GM18858 (cell line): ENCODE measurements at regions not wholly inside any gene's neighbourhood (a gene's known extent, or its start where the extent isn't known, plus 50 kb on each side); places are given as distances from the start of the nearest gene placed in this dataset.

Experiments
- ATAC-seq: cut with Tn5 transposase; IDR thresholded peaks from one replicate; pipeline ENCODE4 v1.9.1; 2021; ENCODE audit not compliant: unreplicated experiment

GRCh38 chr20:24738058-24738775 lies 210.9 kb upstream of the CST7 start:
- no peak for ATAC-seq

DNA sequence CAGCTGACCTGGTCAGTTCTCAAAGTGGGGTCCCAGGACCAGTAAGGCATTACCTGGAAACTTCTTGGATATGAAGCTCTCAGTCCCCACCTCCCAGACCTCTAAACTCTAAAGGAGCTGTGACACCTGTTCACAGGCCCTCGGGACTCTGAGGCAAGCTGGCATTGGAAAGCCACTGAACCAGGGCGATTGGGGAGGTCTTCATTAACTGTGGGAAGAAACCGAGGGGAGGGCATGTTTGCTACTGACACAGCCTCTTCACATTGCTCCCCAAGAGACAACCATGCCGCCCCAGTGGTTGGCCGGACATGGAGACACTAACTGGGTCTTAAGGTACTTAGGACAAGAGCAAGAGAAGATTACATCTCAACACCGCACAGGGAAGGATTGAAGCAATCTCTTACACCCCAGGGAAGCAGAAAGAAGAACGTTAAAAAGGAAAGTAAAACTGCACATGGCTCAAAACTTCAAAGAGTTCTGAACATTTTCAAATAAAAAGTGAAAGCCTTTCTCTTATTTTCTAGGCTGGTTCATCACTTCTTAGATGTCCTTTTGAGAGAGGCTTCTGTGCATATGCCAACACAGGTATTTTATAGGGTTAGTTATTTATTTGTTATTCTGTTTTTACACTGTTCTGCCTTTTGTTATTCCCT lies 210.0 kb upstream of the CST7 start:
- ATAC-seq, result peak; percentile 60

- ATAC-seq, result no peak
Observed at GRCh38 chr20:24739746-24740145, 209.3 kb upstream of the CST7 start.

GRCh38 chr20:24741493-24742072 lies 207.5 kb upstream of the CST7 start:
- no peak for ATAC-seq

DNA sequence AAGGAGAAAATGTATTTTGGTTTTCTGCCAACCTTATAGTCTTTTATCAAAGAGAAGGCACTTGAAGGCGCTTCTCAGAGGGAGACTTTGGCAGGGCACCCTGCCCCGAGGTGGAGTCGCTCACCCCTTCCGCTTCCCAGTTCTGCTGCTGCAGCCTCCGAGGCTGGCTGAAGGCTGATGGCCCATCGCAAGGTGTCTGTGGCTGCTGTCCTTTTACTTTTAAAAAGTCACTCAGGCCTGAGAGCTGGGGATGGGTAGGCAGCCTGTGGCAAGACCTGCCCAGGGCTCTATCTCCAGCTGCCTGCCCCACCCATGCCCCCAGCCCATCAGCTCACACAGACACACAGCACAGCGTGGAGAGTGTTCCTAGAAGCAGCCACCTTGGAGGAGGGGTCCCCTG lies 206.6 kb upstream of the CST7 start:
- ATAC-seq, result no peak

DNA sequence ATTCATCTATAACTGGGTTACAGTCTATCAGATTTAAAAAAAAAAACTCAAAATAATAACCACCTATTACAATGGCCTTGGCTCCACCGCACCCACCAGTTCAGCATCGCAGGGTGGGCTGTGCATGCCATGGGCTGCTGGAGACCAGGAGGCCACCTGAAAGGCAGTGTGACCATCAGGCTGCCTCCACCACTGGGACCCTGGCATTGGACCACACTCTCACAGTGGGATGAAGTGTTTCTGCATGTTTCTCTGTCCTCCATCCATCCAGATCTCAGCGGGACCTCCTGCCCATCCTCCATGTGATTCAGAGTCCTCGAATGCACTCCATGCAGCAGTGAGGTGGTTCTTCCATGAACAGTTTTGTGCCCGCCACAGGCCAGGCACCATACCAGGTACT lies 206.1 kb upstream of the CST7 start:
- no peak for ATAC-seq

DNA sequence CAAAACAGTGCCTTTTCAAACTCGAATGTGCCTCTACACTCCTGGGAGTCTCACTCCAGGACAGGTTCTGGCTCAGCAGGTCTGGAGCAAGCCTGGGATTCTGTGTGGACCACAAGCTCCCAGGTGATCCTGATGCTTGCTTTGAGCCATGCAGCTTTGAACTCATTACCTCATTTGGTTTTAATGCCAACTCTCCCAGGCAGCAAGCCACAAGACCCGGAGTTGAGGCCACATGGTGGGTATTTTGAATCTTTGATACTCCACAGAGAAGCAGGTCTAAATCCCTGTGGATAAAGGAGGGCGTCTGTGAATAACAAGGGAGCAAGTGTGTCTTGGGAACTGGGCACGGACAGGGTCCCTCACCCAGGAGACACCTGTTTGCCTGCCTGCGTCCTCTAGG lies 205.4 kb upstream of the CST7 start:
- no peak for ATAC-seq

DNA sequence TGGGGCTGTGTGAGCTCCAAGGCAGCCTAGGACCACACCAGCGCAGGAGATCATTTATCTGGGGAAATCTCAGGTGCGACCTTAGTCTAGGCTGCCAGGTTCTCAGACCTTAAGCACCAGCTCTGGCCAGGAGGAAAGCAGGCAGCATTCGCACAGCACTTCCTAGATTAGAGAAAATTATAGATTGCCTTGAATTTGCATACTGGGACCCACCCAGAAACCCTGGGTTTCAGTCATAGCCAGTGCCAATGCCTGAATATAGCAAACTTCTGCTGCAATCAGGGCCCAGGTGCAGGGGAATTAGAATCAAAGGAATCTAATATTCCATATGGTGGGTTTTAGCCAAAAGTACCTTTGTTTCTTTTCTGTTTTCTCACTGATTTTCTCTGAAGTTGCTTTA lies 204.3 kb upstream of the CST7 start:
- ATAC-seq, result no peak

GRCh38 chr20:24745206-24745605 lies 203.9 kb upstream of the CST7 start:
- no peak for ATAC-seq

GRCh38 chr20:24745617-24746350 lies 203.3 kb upstream of the CST7 start:
- ATAC-seq, result no peak

GRCh38 chr20:24746351-24746685 lies 202.8 kb upstream of the CST7 start:
- ATAC-seq, result no peak

- no peak for ATAC-seq
Observed at GRCh38 chr20:24747010-24747712, 201.9 kb upstream of the CST7 start.

GRCh38 chr20:24747881-24748595 lies 201.0 kb upstream of the CST7 start:
- ATAC-seq, result no peak

GRCh38 chr20:24751551-24751950 lies 197.5 kb upstream of the CST7 start:
- no peak for ATAC-seq

DNA sequence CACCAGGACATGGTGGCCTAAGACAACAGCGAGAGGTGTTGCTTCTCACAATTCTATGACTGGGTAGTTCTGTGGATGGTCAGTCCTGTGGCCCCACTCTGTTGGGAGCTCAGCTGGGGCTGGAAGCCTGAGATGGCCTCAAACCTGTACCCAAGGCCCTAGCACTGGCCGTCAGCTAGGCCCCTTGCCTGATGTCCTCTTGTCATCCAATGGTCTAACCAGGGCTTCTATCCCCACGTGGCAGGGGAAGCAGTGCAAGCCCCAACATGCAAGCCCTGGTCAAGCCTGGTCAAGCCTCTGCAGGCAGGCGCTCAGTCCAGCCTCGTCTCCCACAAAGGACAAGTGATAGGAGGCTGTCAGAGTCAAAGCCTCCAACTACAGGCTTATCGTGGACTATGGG lies 196.5 kb upstream of the CST7 start:
- ATAC-seq, result no peak

GRCh38 chr20:24753130-24753529 lies 195.9 kb upstream of the CST7 start:
- ATAC-seq, result no peak

- ATAC-seq, result no peak
Observed at GRCh38 chr20:24754691-24755090, 194.4 kb upstream of the CST7 start.

DNA sequence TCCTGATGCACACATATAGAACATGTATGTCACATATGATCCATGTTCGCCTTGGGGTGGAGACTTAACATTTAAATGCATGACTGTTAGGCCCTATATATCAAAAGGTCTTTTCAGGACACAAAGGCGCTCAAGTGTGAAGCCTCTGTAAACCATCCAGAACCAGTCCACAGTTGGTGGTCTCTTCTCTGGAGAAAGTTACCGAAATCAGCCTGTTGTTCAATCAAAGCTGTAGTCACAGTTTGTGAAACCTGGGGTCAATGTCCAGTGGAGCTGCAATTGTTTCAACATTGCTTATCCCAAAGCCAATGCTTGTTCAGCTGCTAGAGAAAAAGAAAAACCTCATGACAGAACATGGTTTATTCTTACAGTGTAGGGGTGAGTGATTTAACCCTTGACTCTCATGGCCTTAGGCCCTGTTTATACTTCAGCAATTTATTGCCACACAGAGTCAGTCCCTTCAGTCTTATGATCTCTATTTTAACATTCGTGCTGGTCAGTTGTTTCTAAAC lies 193.6 kb upstream of the CST7 start:
- no peak for ATAC-seq

- no peak for ATAC-seq
Observed at GRCh38 chr20:24756292-24757025, 192.6 kb upstream of the CST7 start.
